SK-N-SH (cell line): ENCODE measurements at regions not wholly inside any gene's neighbourhood (a gene's known extent, or its start where the extent isn't known, plus 50 kb on each side); places are given as distances from the start of the nearest gene placed in this dataset.

Experiments used
- CTCF ChIP-seq: fragments of 200-600 bp; sonication (generic); IDR thresholded peaks from 2 replicates; pipeline ENCODE4 v1.6.1; 2017; ENCODE audit warnings: antibody characterized with exemption, mild to moderate bottlenecking, moderate library complexity
- EP300 ChIP-seq, 2 experiments: IDR thresholded peaks; 2 replicates each; pipeline versions ENCODE4 v1.4.0 to v1.6.1; 2012; ENCODE audit warnings: borderline replicate concordance in 1 of 2, low read depth in 1 of 2, low read length in 1 of 2
- FOSL2 ChIP-seq: IDR thresholded peaks from 2 replicates; pipeline ENCODE4 v1.4.0; 2012; ENCODE audit warnings: low read depth, mild to moderate bottlenecking, moderate library complexity, borderline replicate concordance
- RCOR1 ChIP-seq: fragments of 150-350 bp; IDR thresholded peaks from 2 replicates; pipeline ENCODE4 v1.6.1; 2017; ENCODE audit warnings: antibody characterized with exemption, low read length
- REST ChIP-seq: IDR thresholded peaks from 2 replicates; pipeline ENCODE4 v1.6.1; 2012; ENCODE audit warnings: mild to moderate bottlenecking, low read depth, low read length, moderate library complexity
- RFX5 ChIP-seq: IDR thresholded peaks from 2 replicates; pipeline ENCODE4 v1.6.1; 2012; ENCODE audit warnings: mild to moderate bottlenecking, improper control_type of control experiment, low read length
- USF2 ChIP-seq: fragments of 150-350 bp; IDR thresholded peaks from 2 replicates; pipeline ENCODE4 v1.6.1; 2017; ENCODE audit warnings: antibody characterized with exemption, low read length, low read depth, borderline replicate concordance

GRCh38 chr2:177331466-177331997, 61.0 kb upstream of the AGPS start:
- TF ChIP-seq CTCF (no peak), REST (no peak), EP300 (IDR thresholded peaks at IDR 0.05; ENCODE audit: borderline replicate concordance in 1 of 2, low read depth in 1 of 2, low read length in 1 of 2) (no peak), RFX5 (no peak), FOSL2 (no peak), USF2 (no peak), RCOR1 (no peak)
